Fibroblast of villous mesenchyme (primary cell): ENCODE measurements at regions not wholly inside any gene's neighbourhood (a gene's known extent, or its start where the extent isn't known, plus 50 kb on each side); places are given as distances from the start of the nearest gene placed in this dataset.

Experiments used
- DNase-seq: peaks from one replicate; pipeline ENCODE4 v3.0.0-alpha.2; 2010; ENCODE audit warnings: low read depth
- H3K4me3 ChIP-seq: 2 replicates; pipeline ENCODE4 v1.5.1; 2011; ENCODE audit warnings: low read depth, mild to moderate bottlenecking, low read length
- CTCF ChIP-seq: IDR thresholded peaks from 2 replicates; pipeline ENCODE4 v1.5.1; 2012; ENCODE audit warnings: low read depth, mild to moderate bottlenecking, low read length; ENCODE audit not compliant: insufficient read depth

DNA sequence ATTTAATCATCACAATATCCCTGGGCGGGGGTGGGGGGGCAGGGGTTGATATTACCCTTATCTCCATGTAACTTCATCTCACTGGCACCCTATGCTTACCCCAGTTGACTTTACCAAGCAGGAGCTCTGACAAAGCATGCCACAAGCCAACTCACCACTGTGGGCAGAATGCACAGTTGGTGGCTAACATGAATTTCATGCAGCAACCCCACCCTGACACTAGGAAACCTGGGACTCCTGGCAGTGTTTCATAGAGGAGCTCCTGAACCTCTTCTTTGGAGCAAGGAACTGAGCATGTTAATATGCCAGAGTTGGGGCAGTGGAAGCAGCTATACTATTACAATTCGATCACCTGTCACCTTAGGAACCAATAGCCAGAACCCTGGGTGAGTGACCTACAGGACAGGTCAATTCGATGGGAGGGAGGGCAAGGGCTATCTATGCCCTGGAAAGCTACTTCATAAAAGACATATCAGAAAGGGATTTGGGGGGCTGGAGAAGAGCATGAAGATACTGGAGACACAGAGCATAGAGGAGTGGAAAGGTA, 97.2 kb upstream of the ACSL4 start:
- TF ChIP-seq CTCF: no peak
- H3K4me3 ChIP-seq: no peak overlapping the region
- DNase-seq: no peak

- DNase-seq: peak; percentile 90
- H3K4me3 ChIP-seq: no peak overlapping the region
- no peak for TF ChIP-seq CTCF
Observed at GRCh38 chrX:109830704-109831206, 97.7 kb upstream of the ACSL4 start.

GRCh38 chrX:109831326-109831985, 98.4 kb upstream of the ACSL4 start:
- no peak for TF ChIP-seq CTCF

DNA sequence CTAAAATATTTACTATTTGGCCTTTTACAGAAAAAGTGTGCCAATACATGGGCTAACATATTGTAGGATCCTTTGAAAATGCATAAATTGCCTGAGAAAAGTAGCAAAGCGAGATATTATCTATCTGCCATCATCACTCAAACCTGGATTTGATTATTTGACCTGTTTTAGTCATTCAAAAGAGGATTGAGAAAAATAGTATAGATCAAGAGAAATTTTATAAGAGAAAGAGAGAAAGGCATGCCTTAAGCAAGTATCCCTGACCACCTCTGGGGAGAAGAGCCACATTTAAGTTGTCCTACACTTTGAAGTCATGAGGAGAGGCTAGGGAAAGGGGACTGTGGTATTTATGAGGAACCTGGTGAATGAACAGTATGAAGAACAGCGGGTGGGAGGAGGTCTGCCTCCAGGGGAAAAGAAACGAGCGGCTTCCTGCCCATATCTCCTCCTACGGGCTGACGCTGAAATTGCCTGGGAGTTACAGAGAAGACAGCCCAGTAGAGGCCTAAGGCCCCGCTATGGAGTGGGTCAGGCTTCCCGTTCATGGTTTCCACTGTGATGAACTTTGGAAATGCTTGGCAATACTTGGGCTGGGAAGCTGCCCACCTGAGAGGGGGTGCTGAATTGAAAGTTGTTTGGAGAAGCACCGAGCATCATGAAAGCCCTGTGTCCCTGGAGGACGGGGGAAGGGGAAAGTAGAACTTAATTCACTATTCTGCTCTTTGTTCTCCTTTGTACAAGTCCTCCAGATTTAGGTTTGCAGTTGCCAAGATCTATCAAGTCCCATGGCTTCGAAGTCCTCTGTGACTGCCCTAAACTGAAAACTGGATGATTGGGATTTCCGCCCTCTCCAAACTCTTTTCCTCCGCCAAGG, 106.9 kb upstream of the ACSL4 start:
- H3K4me3 ChIP-seq: no peak overlapping the region
- DNase-seq: peak; percentile 39
- peak; percentile 23 for TF ChIP-seq CTCF

More at GRCh38 chrX:109831326-109831985, 98.4 kb upstream of the ACSL4 start:
- H3K4me3 ChIP-seq: no peak overlapping the region
- DNase-seq: no peak

DNA sequence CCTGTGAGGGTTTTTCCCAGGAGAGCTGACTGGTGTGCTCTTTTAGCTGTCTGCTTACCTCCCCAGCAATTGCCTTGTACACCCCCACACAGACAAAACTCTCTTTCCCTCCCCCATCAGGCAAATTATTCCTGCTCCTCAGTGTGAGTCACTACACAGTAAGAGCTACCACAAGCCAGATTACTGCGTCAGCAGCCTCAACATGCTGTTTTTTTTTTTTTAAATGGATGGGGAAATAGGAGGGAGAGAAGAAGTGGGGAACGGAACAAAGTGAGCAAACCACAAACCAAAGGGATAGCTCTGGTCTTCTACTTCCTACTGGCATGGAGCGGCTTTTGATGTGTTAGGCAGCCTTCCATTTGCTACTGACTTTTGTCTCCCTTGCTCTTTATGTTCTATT, 107.5 kb upstream of the ACSL4 start:
- no peak for TF ChIP-seq CTCF
- no peak overlapping the region for H3K4me3 ChIP-seq
- DNase-seq: peak; percentile 95

DNA sequence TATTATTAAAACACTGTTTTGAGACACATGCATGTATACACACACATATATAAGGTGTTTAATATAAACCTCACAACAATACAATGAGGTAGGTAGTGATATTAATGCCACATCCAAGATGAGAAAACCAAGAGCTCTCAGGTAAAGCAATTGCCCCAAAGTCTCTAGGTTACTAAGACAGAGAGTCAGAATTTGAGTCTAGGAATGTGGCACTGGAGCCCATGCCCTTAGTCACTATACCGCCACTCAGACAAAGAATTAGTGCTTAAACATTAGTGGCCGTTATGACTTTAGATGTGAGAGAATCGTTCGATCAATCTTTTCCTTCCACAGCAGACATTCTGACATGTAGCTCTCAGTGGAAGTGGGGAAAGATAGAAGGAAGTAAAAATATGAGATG, 108.2 kb upstream of the ACSL4 start:
- TF ChIP-seq CTCF: no peak
- no peak for DNase-seq

More for the DNA sequence above, 108.2 kb upstream of the ACSL4 start:
- no peak overlapping the region for H3K4me3 ChIP-seq
